ENCODE measurements at regions not wholly inside any gene's neighbourhood (a gene's known extent, or its start where the extent isn't known, plus 50 kb on each side); places are given as distances from the start of the nearest gene placed in this dataset.

DNA sequence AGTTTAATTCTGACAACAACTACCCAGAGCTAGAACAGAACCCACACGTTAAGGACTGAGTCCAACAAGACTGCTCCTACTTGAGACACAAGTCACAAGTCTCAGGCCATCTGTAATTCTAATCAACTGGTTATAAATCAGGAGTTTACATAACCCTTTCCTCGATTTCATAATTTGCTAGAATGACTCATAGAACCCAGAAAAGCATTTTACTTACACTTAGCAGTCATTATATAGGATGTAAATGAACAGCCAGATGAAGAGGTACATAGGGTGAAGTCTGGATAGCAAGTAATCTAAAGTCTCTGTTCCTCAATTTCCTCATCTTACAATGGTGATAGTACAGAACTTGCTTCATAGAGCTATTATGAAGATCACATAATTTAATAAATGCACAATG is 1018.2 kb downstream of the DIPK2A start:
- Histone ChIP-seq H3K27me3 (ENCODE audit: control insufficient read depth in 4 of 4, insufficient read depth in 4 of 4, low read length in 3 of 4) (no peaks in the 10 kb centered on the region), H3K9ac (ENCODE audit: low read depth in 1 of 2, low read length in 2 of 2) (no peak overlapping the region), H3K4me3 (ENCODE audit: low read depth in 1 of 3, low read length in 3 of 3) (no peak overlapping the region), H3K27ac (ENCODE audit: low read depth in 1 of 2, low read length in 2 of 2) (no peak overlapping the region), H3K36me3 (ENCODE audit: control insufficient read depth in 4 of 4, insufficient read depth in 3 of 4, low read depth in 1 of 4, low read length in 3 of 4) (no peaks in the 10 kb centered on the region), H3K9me3 (ENCODE audit: control insufficient read depth in 4 of 4, low read length in 3 of 4) (no peaks in the 10 kb centered on the region), H3K4me1 (ENCODE audit: control insufficient read depth in 4 of 4, insufficient read depth in 4 of 4, low read length in 3 of 4) (no peaks in the 10 kb centered on the region)
- no peak for DNase-seq (ENCODE audit: low spot score)
- WGBS, result 42% methylated on average over 2 of the region's 2 CpGs
- TF ChIP-seq NR2F2 (IDR thresholded peaks at IDR 0.05) (no peak), FOXA2 (IDR thresholded peaks at IDR 0.05) (no peak), RXRA (IDR thresholded peaks at IDR 0.05) (no peak), MAX (IDR thresholded peaks at IDR 0.05) (no peak), SP1 (IDR thresholded peaks at IDR 0.05) (no peak), GABPA (IDR thresholded peaks at IDR 0.05 in 1 of 2, conservative IDR thresholded peaks at IDR 0.05 in 1 of 2) (no peak), JUND (IDR thresholded peaks at IDR 0.05) (no peak), FOXA1 (IDR thresholded peaks at IDR 0.05) (no peak), EGR1 (IDR thresholded peaks at IDR 0.05; ENCODE audit: low read depth in 2 of 2) (no peak), HNF4G (IDR thresholded peaks at IDR 0.05) (no peak)
- TF ChIP-seq, protein P1, sequence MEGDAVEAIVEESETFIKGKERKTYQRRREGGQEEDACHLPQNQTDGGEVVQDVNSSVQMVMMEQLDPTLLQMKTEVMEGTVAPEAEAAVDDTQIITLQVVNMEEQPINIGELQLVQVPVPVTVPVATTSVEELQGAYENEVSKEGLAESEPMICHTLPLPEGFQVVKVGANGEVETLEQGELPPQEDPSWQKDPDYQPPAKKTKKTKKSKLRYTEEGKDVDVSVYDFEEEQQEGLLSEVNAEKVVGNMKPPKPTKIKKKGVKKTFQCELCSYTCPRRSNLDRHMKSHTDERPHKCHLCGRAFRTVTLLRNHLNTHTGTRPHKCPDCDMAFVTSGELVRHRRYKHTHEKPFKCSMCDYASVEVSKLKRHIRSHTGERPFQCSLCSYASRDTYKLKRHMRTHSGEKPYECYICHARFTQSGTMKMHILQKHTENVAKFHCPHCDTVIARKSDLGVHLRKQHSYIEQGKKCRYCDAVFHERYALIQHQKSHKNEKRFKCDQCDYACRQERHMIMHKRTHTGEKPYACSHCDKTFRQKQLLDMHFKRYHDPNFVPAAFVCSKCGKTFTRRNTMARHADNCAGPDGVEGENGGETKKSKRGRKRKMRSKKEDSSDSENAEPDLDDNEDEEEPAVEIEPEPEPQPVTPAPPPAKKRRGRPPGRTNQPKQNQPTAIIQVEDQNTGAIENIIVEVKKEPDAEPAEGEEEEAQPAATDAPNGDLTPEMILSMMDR (IDR thresholded peaks at IDR 0.05; ENCODE audit: low read depth, low read length, missing input control), result no peak
- TF ChIP-seq, protein P2, sequence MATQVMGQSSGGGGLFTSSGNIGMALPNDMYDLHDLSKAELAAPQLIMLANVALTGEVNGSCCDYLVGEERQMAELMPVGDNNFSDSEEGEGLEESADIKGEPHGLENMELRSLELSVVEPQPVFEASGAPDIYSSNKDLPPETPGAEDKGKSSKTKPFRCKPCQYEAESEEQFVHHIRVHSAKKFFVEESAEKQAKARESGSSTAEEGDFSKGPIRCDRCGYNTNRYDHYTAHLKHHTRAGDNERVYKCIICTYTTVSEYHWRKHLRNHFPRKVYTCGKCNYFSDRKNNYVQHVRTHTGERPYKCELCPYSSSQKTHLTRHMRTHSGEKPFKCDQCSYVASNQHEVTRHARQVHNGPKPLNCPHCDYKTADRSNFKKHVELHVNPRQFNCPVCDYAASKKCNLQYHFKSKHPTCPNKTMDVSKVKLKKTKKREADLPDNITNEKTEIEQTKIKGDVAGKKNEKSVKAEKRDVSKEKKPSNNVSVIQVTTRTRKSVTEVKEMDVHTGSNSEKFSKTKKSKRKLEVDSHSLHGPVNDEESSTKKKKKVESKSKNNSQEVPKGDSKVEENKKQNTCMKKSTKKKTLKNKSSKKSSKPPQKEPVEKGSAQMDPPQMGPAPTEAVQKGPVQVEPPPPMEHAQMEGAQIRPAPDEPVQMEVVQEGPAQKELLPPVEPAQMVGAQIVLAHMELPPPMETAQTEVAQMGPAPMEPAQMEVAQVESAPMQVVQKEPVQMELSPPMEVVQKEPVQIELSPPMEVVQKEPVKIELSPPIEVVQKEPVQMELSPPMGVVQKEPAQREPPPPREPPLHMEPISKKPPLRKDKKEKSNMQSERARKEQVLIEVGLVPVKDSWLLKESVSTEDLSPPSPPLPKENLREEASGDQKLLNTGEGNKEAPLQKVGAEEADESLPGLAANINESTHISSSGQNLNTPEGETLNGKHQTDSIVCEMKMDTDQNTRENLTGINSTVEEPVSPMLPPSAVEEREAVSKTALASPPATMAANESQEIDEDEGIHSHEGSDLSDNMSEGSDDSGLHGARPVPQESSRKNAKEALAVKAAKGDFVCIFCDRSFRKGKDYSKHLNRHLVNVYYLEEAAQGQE (IDR thresholded peaks at IDR 0.05), result no peak
- TF ChIP-seq, protein P3, sequence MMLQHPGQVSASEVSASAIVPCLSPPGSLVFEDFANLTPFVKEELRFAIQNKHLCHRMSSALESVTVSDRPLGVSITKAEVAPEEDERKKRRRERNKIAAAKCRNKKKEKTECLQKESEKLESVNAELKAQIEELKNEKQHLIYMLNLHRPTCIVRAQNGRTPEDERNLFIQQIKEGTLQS (IDR thresholded peaks at IDR 0.05), result no peak

DNA sequence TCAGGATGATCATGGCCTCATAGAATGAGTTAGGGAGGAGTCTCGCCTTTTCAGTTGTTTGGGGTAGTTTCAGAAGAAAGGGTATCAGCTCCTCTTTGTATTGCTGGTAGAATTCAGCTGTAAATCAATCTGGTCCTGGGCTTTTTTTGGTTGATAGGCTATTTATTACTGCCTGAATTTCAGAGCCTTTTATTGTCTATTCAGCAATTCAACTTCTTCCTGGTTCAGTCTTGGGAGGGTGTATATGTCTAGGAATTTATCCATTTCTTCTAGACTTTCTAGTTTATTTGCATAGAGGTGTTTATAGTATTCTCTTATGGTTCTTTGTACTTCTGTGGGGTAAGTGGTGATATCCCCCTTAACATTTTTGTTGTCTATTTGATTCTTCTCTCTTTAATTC is 1024.2 kb downstream of the DIPK2A start:
- no peaks in the 10 kb centered on the region for H3K27me3 ChIP-seq (ENCODE audit: control insufficient read depth in 4 of 4, insufficient read depth in 4 of 4, low read length in 3 of 4)
- WGBS, result 74% methylated on average over 1 of the region's 1 CpG
- H3K9ac ChIP-seq (ENCODE audit: low read depth in 1 of 2, low read length in 2 of 2), result no peak overlapping the region
- H3K36me3 ChIP-seq (ENCODE audit: control insufficient read depth in 4 of 4, insufficient read depth in 3 of 4, low read depth in 1 of 4, low read length in 3 of 4), result no peaks in the 10 kb centered on the region
- no peak for DNase-seq (ENCODE audit: low spot score)
- no peak overlapping the region for H3K4me3 ChIP-seq (ENCODE audit: low read depth in 1 of 3, low read length in 3 of 3)
- H3K27ac ChIP-seq (ENCODE audit: low read depth in 1 of 2, low read length in 2 of 2), result no peak overlapping the region
- TF ChIP-seq JUND (IDR thresholded peaks at IDR 0.05), result no peak
- TF ChIP-seq, protein P1 (IDR thresholded peaks at IDR 0.05; ENCODE audit: low read depth, low read length, missing input control), result no peak
- TF ChIP-seq NR2F2 (IDR thresholded peaks at IDR 0.05), result no peak
- TF ChIP-seq TAF1 (conservative IDR thresholded peaks at IDR 0.05), result no peak
- no peak for TF ChIP-seq YY1 (IDR thresholded peaks at IDR 0.05)
- TF ChIP-seq HNF4G (IDR thresholded peaks at IDR 0.05), result no peak
- no peak for TF ChIP-seq EGR1 (IDR thresholded peaks at IDR 0.05; ENCODE audit: low read depth in 2 of 2)
- no peak for TF ChIP-seq GABPA (IDR thresholded peaks at IDR 0.05 in 1 of 2, conservative IDR thresholded peaks at IDR 0.05 in 1 of 2)
- TF ChIP-seq, protein P2 (IDR thresholded peaks at IDR 0.05), result no peak
- no peak for TF ChIP-seq FOXA1 (IDR thresholded peaks at IDR 0.05)
- TF ChIP-seq RAD21 (IDR thresholded peaks at IDR 0.05), result no peak
- no peak for TF ChIP-seq MAX (IDR thresholded peaks at IDR 0.05)
- TF ChIP-seq HNF4A (conservative IDR thresholded peaks at IDR 0.05), result no peak
- H3K4me1 ChIP-seq (ENCODE audit: control insufficient read depth in 4 of 4, insufficient read depth in 4 of 4, low read length in 3 of 4), result no peaks in the 10 kb centered on the region
- peaks cover 0 to 1% (median 0%) of the 10 kb centered on the region in 4 donors for H3K9me3 ChIP-seq (ENCODE audit: control insufficient read depth in 4 of 4, low read length in 3 of 4)
